Glomerular endothelial cell (primary cell): ENCODE measurements at regions not wholly inside any gene's neighbourhood (a gene's known extent, or its start where the extent isn't known, plus 50 kb on each side); places are given as distances from the start of the nearest gene placed in this dataset.
A peak's percentile ranks its signal among the peaks of the same experiment; 100 is the strongest.
"Not testable (repeated sequence)": the region's sequence is repeated elsewhere in the genome, so short reads cannot be mapped to it uniquely, and the experiment has no call there.

Experiments
- DNase-seq: peaks from one replicate; pipeline ENCODE4 v3.0.0-alpha.2; 2011; ENCODE audit warnings: low read depth, low spot score; ENCODE audit errors: extremely low read depth

GRCh38 chr13:103884101-103884723 is 818.0 kb upstream of the SLC10A2 start:
- DNase-seq, result no peak

GRCh38 chr13:103883698-103884097 is 817.5 kb upstream of the SLC10A2 start:
- DNase-seq, result no peak

- peak; percentile 80 for DNase-seq
Measured at GRCh38 chr13:103883164-103883563, 816.9 kb upstream of the SLC10A2 start.

GRCh38 chr13:103880146-103880545 is 813.9 kb upstream of the SLC10A2 start:
- not testable (repeated sequence) for DNase-seq

GRCh38 chr13:103878891-103879605 is 812.8 kb upstream of the SLC10A2 start:
- no peak for DNase-seq

GRCh38 chr13:103876571-103876970 is 810.4 kb upstream of the SLC10A2 start:
- no peak for DNase-seq

GRCh38 chr13:103873725-103874124 is 807.5 kb upstream of the SLC10A2 start:
- DNase-seq, result no peak

- DNase-seq, result no peak
Measured at GRCh38 chr13:103866048-103866447, 799.8 kb upstream of the SLC10A2 start.

- DNase-seq, result no peak
Measured at GRCh38 chr13:103862525-103862924, 796.3 kb upstream of the SLC10A2 start.

- no peak for DNase-seq
Measured at GRCh38 chr13:103859952-103860351, 793.7 kb upstream of the SLC10A2 start.

GRCh38 chr13:103852036-103852435 is 785.8 kb upstream of the SLC10A2 start:
- DNase-seq, result no peak

- DNase-seq, result no peak
Measured at GRCh38 chr13:103844471-103844870, 778.3 kb upstream of the SLC10A2 start.

GRCh38 chr13:103839460-103839859 is 773.2 kb upstream of the SLC10A2 start:
- no peak for DNase-seq

GRCh38 chr13:103835052-103835451 is 768.8 kb upstream of the SLC10A2 start:
- DNase-seq, result no peak

GRCh38 chr13:103833294-103833852 is 767.2 kb upstream of the SLC10A2 start:
- DNase-seq, result no peak

GRCh38 chr13:103815619-103816018 is 749.4 kb upstream of the SLC10A2 start:
- DNase-seq, result no peak

GRCh38 chr13:103812971-103813370 is 746.8 kb upstream of the SLC10A2 start:
- DNase-seq, result no peak

- no peak for DNase-seq
Measured at GRCh38 chr13:103812558-103812957, 746.3 kb upstream of the SLC10A2 start.

GRCh38 chr13:103810026-103810425 is 743.8 kb upstream of the SLC10A2 start:
- DNase-seq, result no peak

- DNase-seq, result no peak
Measured at GRCh38 chr13:103805771-103806170, 739.6 kb upstream of the SLC10A2 start.

GRCh38 chr13:103803349-103803748 is 737.1 kb upstream of the SLC10A2 start:
- no peak for DNase-seq

- no peak for DNase-seq
Measured at GRCh38 chr13:103799028-103799427, 732.8 kb upstream of the SLC10A2 start.
